ENCODE measurements at regions not wholly inside any gene's neighbourhood (a gene's known extent, or its start where the extent isn't known, plus 50 kb on each side); places are given as distances from the start of the nearest gene placed in this dataset.

DNA sequence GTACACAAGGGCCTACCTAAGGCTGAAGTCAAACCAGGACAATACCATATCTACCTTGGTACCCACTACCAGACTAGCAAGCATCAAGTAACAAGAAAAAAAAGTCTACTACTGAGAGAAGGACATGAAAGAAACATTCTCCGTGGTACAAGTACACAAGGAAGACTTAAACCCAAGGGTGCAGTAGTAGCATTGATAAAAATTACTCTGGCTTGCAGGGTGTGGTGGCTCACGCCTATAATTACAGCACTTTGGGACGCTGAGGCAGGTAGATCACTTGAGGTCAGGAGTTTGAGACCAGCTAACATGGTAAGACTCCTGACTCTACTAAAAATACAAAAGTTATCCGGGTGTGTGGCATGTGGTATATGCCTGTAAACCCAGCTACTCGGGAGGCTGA, 386.5 kb upstream of the PMFBP1 start:
- Mint-ChIP-seq H3K4me3 (no peak overlapping the region), H3K27me3 (no peaks in the 10 kb centered on the region), H3K27ac (no peak overlapping the region), H3K36me3 (ENCODE audit: insufficient read depth) (no peaks in the 10 kb centered on the region), H3K4me1 (ENCODE audit: low read depth in 2 of 2) (no peaks in the 10 kb centered on the region), H3K9me3 (peaks cover 0 to 2% of the 10 kb centered on the region in 2 donors)
- DNase-seq (no peak), ATAC-seq (replicated peaks) (no peak)

- no peak for ATAC-seq (replicated peaks)
- no peaks in the 10 kb centered on the region for H3K4me1 Mint-ChIP-seq (ENCODE audit: low read depth in 2 of 2)
- H3K4me3 Mint-ChIP-seq, result no peak overlapping the region
- no peaks in the 10 kb centered on the region for H3K27me3 Mint-ChIP-seq
- peaks cover 0 to 2% of the 10 kb centered on the region in 2 donors for H3K9me3 Mint-ChIP-seq
- no peak for DNase-seq
- H3K36me3 Mint-ChIP-seq (ENCODE audit: insufficient read depth), result no peaks in the 10 kb centered on the region
- no peak overlapping the region for H3K27ac Mint-ChIP-seq
Observed at GRCh38 chr16:72554935-72555334, 383.0 kb upstream of the PMFBP1 start.

DNA sequence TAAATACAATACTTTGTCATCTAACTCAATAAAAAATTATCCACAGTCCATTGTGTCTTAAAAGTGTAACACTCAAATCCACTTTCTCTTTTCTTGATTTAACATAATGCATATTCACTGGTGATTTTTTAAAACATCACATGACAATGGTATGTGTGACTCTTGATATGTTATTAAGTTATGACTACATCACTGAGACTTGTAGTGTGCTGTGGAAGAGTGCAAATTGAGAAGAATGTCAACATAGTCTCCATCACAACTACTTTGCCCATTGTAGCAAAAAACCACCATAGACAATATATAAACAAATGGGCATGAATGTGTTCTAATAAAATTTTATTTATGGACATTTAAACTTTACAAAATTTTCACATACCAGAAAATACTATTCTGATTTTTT, 380.7 kb upstream of the PMFBP1 start:
- H3K9me3 Mint-ChIP-seq, result peaks cover 0 to 2% of the 10 kb centered on the region in 2 donors
- no peak for DNase-seq
- no peak for ATAC-seq (replicated peaks)
- no peaks in the 10 kb centered on the region for H3K4me1 Mint-ChIP-seq (ENCODE audit: low read depth in 2 of 2)
- no peak overlapping the region for H3K4me3 Mint-ChIP-seq
- no peaks in the 10 kb centered on the region for H3K27me3 Mint-ChIP-seq
- H3K27ac Mint-ChIP-seq, result no peak overlapping the region
- H3K36me3 Mint-ChIP-seq (ENCODE audit: insufficient read depth), result no peaks in the 10 kb centered on the region

- DNase-seq, result no peak
- Mint-ChIP-seq H3K27me3 (no peaks in the 10 kb centered on the region), H3K36me3 (ENCODE audit: insufficient read depth) (no peaks in the 10 kb centered on the region), H3K4me1 (ENCODE audit: low read depth in 2 of 2) (no peaks in the 10 kb centered on the region), H3K4me3 (no peak overlapping the region), H3K27ac (no peak overlapping the region), H3K9me3 (peaks cover 0 to 2% of the 10 kb centered on the region in 2 donors)
- ATAC-seq (replicated peaks), result no peak
Observed at GRCh38 chr16:72551649-72552048, 379.7 kb upstream of the PMFBP1 start.

DNA sequence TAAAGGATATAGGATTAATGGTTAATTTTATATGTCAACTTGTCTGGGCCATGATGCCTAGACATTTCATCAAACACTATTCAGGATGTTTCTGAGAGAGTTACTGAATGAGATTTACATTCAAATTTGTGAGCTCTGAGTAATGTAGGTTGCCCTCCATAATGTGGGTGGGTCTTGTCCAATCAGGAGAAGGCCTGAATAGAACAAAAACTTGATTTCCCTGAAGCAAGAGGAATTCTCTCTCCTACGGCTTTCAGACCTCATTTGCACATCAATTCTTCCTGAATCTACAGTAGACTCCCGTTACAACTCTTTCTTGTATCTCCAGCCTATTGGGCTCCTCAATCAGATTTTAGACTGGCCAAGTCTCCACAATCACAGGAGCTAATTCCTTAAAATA, 377.9 kb upstream of the PMFBP1 start:
- no peak for ATAC-seq (replicated peaks)
- H3K9me3 Mint-ChIP-seq, result peaks cover 0 to 8% of the 10 kb centered on the region in 2 donors

DNA sequence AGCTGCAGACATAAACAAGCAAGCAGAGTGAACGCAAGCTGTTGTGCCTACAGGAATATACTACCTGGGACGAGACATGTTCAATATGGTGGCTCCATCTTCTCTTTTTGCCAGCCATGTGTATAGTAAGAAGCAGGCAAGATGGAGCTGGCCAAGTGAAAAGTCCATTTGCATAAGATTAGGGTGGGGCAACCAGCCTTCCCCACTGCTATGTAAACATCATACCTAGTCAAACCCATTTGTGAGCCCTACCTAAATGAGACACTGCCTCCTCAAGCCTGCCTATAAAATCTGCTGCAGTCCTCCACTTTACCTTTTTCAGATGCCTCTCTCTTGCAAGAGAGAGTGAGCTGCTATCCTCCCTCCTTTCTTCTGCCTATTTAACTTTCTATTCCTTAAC, 370.1 kb upstream of the PMFBP1 start:
- H3K9me3 Mint-ChIP-seq, result peaks cover 0 to 6% of the 10 kb centered on the region in 2 donors
- no peak overlapping the region for H3K27ac Mint-ChIP-seq
- DNase-seq, result no peak

More for the DNA sequence above, 377.9 kb upstream of the PMFBP1 start:
- Mint-ChIP-seq H3K4me3 (no peak overlapping the region), H3K27ac (no peak overlapping the region), H3K36me3 (ENCODE audit: insufficient read depth) (no peaks in the 10 kb centered on the region), H3K4me1 (ENCODE audit: low read depth in 2 of 2) (no peaks in the 10 kb centered on the region), H3K27me3 (no peaks in the 10 kb centered on the region)
- no peak for DNase-seq

DNA sequence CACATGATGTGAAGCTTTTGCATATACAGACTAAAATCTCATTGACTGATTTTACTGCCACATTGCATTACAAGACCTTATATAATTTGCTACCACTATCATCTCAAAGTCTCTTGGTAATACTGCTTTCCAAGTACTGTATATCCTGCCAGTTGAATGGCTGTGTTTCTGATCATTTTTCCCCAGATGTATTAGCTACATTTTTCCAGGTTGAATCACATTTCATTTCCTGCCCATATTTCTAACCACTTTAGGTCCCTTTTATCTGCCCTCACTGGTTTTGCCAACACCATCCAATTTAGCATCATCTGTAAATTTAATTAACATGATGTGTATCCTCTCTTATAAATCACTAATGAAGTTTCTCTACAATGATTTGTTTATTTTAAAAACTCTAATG, 365.7 kb upstream of the PMFBP1 start:
- no peak for DNase-seq
- H3K27me3 Mint-ChIP-seq, result no peaks in the 10 kb centered on the region

More for the DNA sequence above, 370.1 kb upstream of the PMFBP1 start:
- Mint-ChIP-seq H3K27me3 (no peaks in the 10 kb centered on the region), H3K4me1 (ENCODE audit: low read depth in 2 of 2) (no peaks in the 10 kb centered on the region), H3K4me3 (no peak overlapping the region), H3K36me3 (ENCODE audit: insufficient read depth) (no peaks in the 10 kb centered on the region)
- no peak for ATAC-seq (replicated peaks)

GRCh38 chr16:72536723-72537435, 364.9 kb upstream of the PMFBP1 start:
- H3K27ac Mint-ChIP-seq, result no peak overlapping the region
- H3K4me1 Mint-ChIP-seq (ENCODE audit: low read depth in 2 of 2), result no peaks in the 10 kb centered on the region
- H3K9me3 Mint-ChIP-seq, result peaks cover 0 to 3% of the 10 kb centered on the region in 2 donors
- no peaks in the 10 kb centered on the region for H3K27me3 Mint-ChIP-seq
- no peak for DNase-seq
- peaks cover 2% of the 10 kb centered on the region for H3K36me3 Mint-ChIP-seq (ENCODE audit: insufficient read depth)
- ATAC-seq (replicated peaks), result no peak
- H3K4me3 Mint-ChIP-seq, result no peak overlapping the region

More for the DNA sequence above, 365.7 kb upstream of the PMFBP1 start:
- Mint-ChIP-seq H3K36me3 (ENCODE audit: insufficient read depth) (peaks cover 2% of the 10 kb centered on the region), H3K27ac (no peak overlapping the region), H3K9me3 (peaks cover 0 to 3% of the 10 kb centered on the region in 2 donors), H3K4me3 (no peak overlapping the region), H3K4me1 (ENCODE audit: low read depth in 2 of 2) (no peaks in the 10 kb centered on the region)
- no peak for ATAC-seq (replicated peaks)

DNA sequence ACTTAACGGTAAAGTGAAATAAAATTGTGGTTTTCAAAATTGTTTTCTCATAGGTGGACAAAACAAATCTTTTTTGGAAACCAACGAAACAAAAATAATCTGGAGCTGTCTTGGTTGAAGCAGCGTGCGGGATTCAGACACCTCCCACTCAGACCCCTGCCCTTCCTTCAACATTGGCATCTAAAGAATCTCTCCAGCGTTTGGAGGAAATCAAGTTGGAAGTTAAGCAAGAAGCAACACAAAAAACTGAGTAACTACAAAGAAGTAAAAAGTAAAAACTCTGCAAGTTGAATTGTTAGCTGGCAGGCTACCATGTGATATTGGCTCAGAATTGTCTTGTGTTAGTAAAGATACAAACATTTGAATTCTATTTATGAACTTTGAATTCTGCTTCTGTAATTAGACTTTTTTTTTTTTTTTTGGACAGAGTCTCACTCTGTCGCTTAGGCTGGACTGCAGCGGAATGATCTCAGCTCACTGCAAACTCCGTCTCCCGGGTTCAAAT, 361.0 kb upstream of the PMFBP1 start:
- H3K4me3 Mint-ChIP-seq, result no peak overlapping the region
- H3K4me1 Mint-ChIP-seq (ENCODE audit: low read depth in 2 of 2), result no peaks in the 10 kb centered on the region
- no peak overlapping the region for H3K27ac Mint-ChIP-seq
- DNase-seq, result no peak
- no peaks in the 10 kb centered on the region for H3K27me3 Mint-ChIP-seq
- no peak for ATAC-seq (replicated peaks)
- H3K9me3 Mint-ChIP-seq, result peaks cover 0 to 9% of the 10 kb centered on the region in 2 donors
- peaks cover 5% of the 10 kb centered on the region for H3K36me3 Mint-ChIP-seq (ENCODE audit: insufficient read depth)

DNA sequence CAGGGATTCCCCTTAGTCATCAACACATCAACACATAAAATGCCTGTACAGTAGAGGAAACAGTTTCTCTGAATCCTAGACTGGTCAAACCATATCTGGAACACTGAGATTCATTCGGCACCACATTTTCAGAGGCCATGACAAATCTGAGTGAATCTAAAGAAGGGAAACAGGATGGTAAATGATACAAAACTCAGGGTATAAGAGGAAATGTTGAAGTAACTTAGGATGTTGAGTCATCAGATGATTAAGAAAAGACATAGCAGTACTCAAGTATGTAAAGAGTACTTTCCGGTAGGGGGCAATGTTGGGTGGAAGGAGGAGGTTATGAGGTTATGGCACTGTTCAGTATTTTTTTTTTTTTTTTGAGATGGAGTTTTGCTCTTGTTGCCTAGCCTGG, 358.5 kb upstream of the PMFBP1 start:
- H3K9me3 Mint-ChIP-seq, result peaks cover 0 to 9% of the 10 kb centered on the region in 2 donors
- DNase-seq (no peak), ATAC-seq (replicated peaks) (no peak)
- H3K27me3 Mint-ChIP-seq, result no peaks in the 10 kb centered on the region
- no peaks in the 10 kb centered on the region for H3K4me1 Mint-ChIP-seq (ENCODE audit: low read depth in 2 of 2)
- H3K27ac Mint-ChIP-seq, result no peak overlapping the region
- H3K4me3 Mint-ChIP-seq, result no peak overlapping the region
- H3K36me3 Mint-ChIP-seq (ENCODE audit: insufficient read depth), result peaks cover 5% of the 10 kb centered on the region

DNA sequence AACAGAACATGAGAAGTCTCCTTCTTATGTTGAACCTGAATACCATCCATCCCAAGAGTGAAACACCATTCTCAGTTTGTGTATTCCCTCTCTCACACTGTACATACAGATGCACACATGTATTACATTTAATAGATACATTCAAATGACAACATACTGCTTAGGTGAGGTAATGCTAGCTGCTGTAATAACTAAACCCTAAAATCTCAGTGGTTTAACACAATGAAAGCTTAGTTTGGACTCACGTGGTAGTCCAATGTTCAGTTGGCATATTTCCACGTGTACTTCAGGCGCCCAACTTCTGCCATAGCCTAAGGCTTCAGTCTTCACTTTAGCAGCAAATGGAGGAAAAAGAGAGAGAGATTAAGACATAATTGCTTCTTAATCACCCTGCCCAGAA, 351.1 kb upstream of the PMFBP1 start:
- no peak overlapping the region for H3K4me3 Mint-ChIP-seq
- no peaks in the 10 kb centered on the region for H3K9me3 Mint-ChIP-seq
- no peaks in the 10 kb centered on the region for H3K36me3 Mint-ChIP-seq (ENCODE audit: insufficient read depth)
- H3K4me1 Mint-ChIP-seq (ENCODE audit: low read depth in 2 of 2), result no peaks in the 10 kb centered on the region
- DNase-seq, result no peak
- H3K27ac Mint-ChIP-seq, result no peak overlapping the region
- ATAC-seq (replicated peaks), result no peak
- no peaks in the 10 kb centered on the region for H3K27me3 Mint-ChIP-seq

- DNase-seq, result no peak
- no peak for ATAC-seq (replicated peaks)
- Mint-ChIP-seq H3K4me1 (ENCODE audit: low read depth in 2 of 2) (no peaks in the 10 kb centered on the region), H3K9me3 (no peaks in the 10 kb centered on the region), H3K4me3 (no peak overlapping the region), H3K27me3 (no peaks in the 10 kb centered on the region), H3K27ac (no peak overlapping the region), H3K36me3 (ENCODE audit: insufficient read depth) (peaks cover 6% of the 10 kb centered on the region)
Observed at GRCh38 chr16:72517154-72517553, 345.2 kb upstream of the PMFBP1 start.

DNA sequence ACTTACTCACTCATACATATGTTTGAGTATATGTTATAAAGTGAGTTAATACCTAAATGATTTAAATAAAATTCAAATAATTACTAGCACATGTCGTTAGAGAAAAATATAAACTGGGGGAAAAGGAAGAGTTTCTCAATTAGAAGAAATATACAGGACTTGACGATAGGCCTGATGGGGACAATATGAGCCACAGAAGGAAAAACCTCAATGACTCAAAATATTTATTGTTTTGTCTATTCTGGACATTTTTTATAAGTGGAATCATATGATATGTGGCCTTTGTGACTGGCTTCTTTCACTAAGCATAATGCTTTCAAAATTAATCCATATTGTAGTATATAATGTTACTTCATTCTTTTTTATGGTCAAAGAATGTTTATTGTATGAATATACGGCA, 339.2 kb upstream of the PMFBP1 start:
- Mint-ChIP-seq H3K4me1 (ENCODE audit: low read depth in 2 of 2) (no peaks in the 10 kb centered on the region), H3K27ac (no peak overlapping the region), H3K36me3 (ENCODE audit: insufficient read depth) (peaks cover 6% of the 10 kb centered on the region), H3K27me3 (no peaks in the 10 kb centered on the region), H3K9me3 (no peaks in the 10 kb centered on the region), H3K4me3 (no peak overlapping the region)
- DNase-seq (no peak), ATAC-seq (replicated peaks) (no peak)

- no peak overlapping the region for H3K4me3 Mint-ChIP-seq
- ATAC-seq (replicated peaks) (no peak), DNase-seq (no peak)
- H3K27ac Mint-ChIP-seq, result no peak overlapping the region
- H3K4me1 Mint-ChIP-seq (ENCODE audit: low read depth in 2 of 2), result no peaks in the 10 kb centered on the region
- no peaks in the 10 kb centered on the region for H3K27me3 Mint-ChIP-seq
- H3K36me3 Mint-ChIP-seq (ENCODE audit: insufficient read depth), result no peaks in the 10 kb centered on the region
- no peaks in the 10 kb centered on the region for H3K9me3 Mint-ChIP-seq
Observed at GRCh38 chr16:72508191-72508590, 336.2 kb upstream of the PMFBP1 start.
